Activated CD8-positive, alpha-beta memory T cell treated with anti-CD3 and anti-CD28 coated beads for 48 hours (primary cell): ENCODE measurements at regions not wholly inside any gene's neighbourhood (a gene's known extent, or its start where the extent isn't known, plus 50 kb on each side); places are given as distances from the start of the nearest gene placed in this dataset.
A peak's percentile ranks its signal among the peaks of the same experiment; 100 is the strongest.

Experiments used
- DNase-seq, 3 experiments: peaks; one replicate each; pipeline ENCODE4 v3.0.0-alpha.2; 2020; ENCODE audit warnings: low read depth in 2 of 3, low spot score in 2 of 3

GRCh38 chr7:28231176-28231575, 50.6 kb upstream of the JAZF1 start:
- no peak for DNase-seq

- DNase-seq, result no peak
Observed at GRCh38 chr7:28236560-28236959, 56.0 kb upstream of the JAZF1 start.

GRCh38 chr7:28237363-28237762, 56.8 kb upstream of the JAZF1 start:
- no peak for DNase-seq

- DNase-seq, result peak in 1 of 3 experiments; percentile 2
Observed at GRCh38 chr7:28239823-28240204, 59.2 kb upstream of the JAZF1 start.

GRCh38 chr7:28240481-28240880, 59.9 kb upstream of the JAZF1 start:
- DNase-seq, result no peak

GRCh38 chr7:28243861-28244260, 63.3 kb upstream of the JAZF1 start:
- DNase-seq, result no peak

GRCh38 chr7:28245123-28245878, 64.7 kb upstream of the JAZF1 start:
- DNase-seq, result no peak

GRCh38 chr7:28246921-28247461, 66.4 kb upstream of the JAZF1 start:
- DNase-seq, result no peak

GRCh38 chr7:28258240-28258639, 77.6 kb upstream of the JAZF1 start:
- no peak for DNase-seq

GRCh38 chr7:28260969-28261368, 80.4 kb upstream of the JAZF1 start:
- no peak for DNase-seq

GRCh38 chr7:28263622-28264271, 83.2 kb upstream of the JAZF1 start:
- DNase-seq, result no peak

- DNase-seq, result no peak
Observed at GRCh38 chr7:28266402-28266801, 85.8 kb upstream of the JAZF1 start.

- DNase-seq, result no peak
Observed at GRCh38 chr7:28267012-28267411, 86.4 kb upstream of the JAZF1 start.

GRCh38 chr7:28269700-28270361, 89.2 kb upstream of the JAZF1 start:
- DNase-seq, result no peak

- DNase-seq, result no peak
Observed at GRCh38 chr7:28270536-28270935, 89.9 kb upstream of the JAZF1 start.

- DNase-seq, result no peak
Observed at GRCh38 chr7:28272461-28272877, 91.9 kb upstream of the JAZF1 start.

- DNase-seq, result no peak
Observed at GRCh38 chr7:28276298-28276697, 95.7 kb upstream of the JAZF1 start.

GRCh38 chr7:28277364-28277763, 96.8 kb upstream of the JAZF1 start:
- DNase-seq, result no peak

GRCh38 chr7:28277958-28278357, 97.4 kb upstream of the JAZF1 start:
- no peak for DNase-seq

GRCh38 chr7:28280516-28280915, 99.9 kb upstream of the JAZF1 start:
- DNase-seq, result no peak

- DNase-seq, result no peak
Observed at GRCh38 chr7:28290496-28290895, 109.9 kb upstream of the JAZF1 start.

GRCh38 chr7:28291559-28291958, 111.0 kb upstream of the JAZF1 start:
- DNase-seq, result no peak
